IMR-90 (cell line): ENCODE measurements at regions not wholly inside any gene's neighbourhood (a gene's known extent, or its start where the extent isn't known, plus 50 kb on each side); places are given as distances from the start of the nearest gene placed in this dataset.
"Not testable (repeated sequence)": the region's sequence is repeated elsewhere in the genome, so short reads cannot be mapped to it uniquely, and the experiment has no call there.

Experiments
- ATAC-seq: fragments of 200-7000 bp; cut with Tn5 transposase; 2 replicates; pipeline ENCODE4 v1.9.1; 2020; ENCODE audit warnings: low read depth, mild to moderate bottlenecking, moderate library complexity
- BruUV-seq: library from RNA; stranded (reverse); fragments of 400-500 nt; replicated peaks from 2 replicates; lab custom pipeline; 2021; lab: Mats Ljungman, UMichigan
- CTCF ChIA-PET: fragments of 300-600 bp; formaldehyde crosslinking; extraction: SDS; loops from one replicate; lab custom pipeline; 2021; ENCODE audit warnings: antibody characterized with exemption; lab: Yijun Ruan, JAX
- POLR2A ChIA-PET: fragments of 300-600 bp; sonication (Branson Sonifier 250); formaldehyde crosslinking; loops from one replicate; lab custom pipeline; 2022; ENCODE audit warnings: antibody characterized with exemption; ENCODE audit not compliant: unreplicated experiment; lab: Charles Lee
- DNase-seq: peaks from one replicate; pipeline ENCODE4 v3.0.0; 2013
- H2AFZ ChIP-seq: replicated peaks from 2 replicates; pipeline ENCODE3; 2013; ENCODE audit warnings: low read length, mild to moderate bottlenecking; ENCODE audit not compliant: poor library complexity
- H2AK5ac ChIP-seq: 2 replicates; pipeline ENCODE4 v1.6.1; 2013; ENCODE audit warnings: low read depth, low read length, inconsistent platforms
- H2AK9ac ChIP-seq: replicated peaks from 2 replicates; pipeline ENCODE3; 2013; ENCODE audit warnings: mild to moderate bottlenecking, low read depth, low read length, moderate library complexity; ENCODE audit not compliant: poor library complexity
- H2BK120ac ChIP-seq: 2 replicates; pipeline ENCODE4 v1.6.1; 2013; ENCODE audit warnings: low read depth, low read length, inconsistent platforms
- H2BK15ac ChIP-seq: 3 replicates; pipeline ENCODE4 v1.6.1; 2013; ENCODE audit warnings: low read depth, low read length, inconsistent platforms
- H2BK20ac ChIP-seq: 2 replicates; pipeline ENCODE4 v1.6.1; 2013; ENCODE audit warnings: low read depth, mild to moderate bottlenecking, inconsistent platforms, low read length, moderate library complexity
- H2BK5ac ChIP-seq: 2 replicates; pipeline ENCODE4 v1.6.1; 2013; ENCODE audit warnings: mild to moderate bottlenecking, low read depth, low read length, inconsistent platforms; ENCODE audit not compliant: poor library complexity, severe bottlenecking
- H3K14ac ChIP-seq: replicated peaks from 2 replicates; pipeline ENCODE4 v1.6.1; 2013; ENCODE audit warnings: low read depth, low read length, inconsistent platforms
- H3K18ac ChIP-seq: 2 replicates; pipeline ENCODE4 v1.6.1; 2013; ENCODE audit warnings: low read depth, low read length, control low read depth
- H3K23ac ChIP-seq: 2 replicates; pipeline ENCODE4 v1.6.1; 2013; ENCODE audit warnings: low read depth, low read length, inconsistent platforms
- H3K27ac ChIP-seq: 2 replicates; pipeline ENCODE4 v1.5.1; 2013; ENCODE audit warnings: mild to moderate bottlenecking, control low read depth, low read length; ENCODE audit not compliant: insufficient read depth
- H3K27me3 ChIP-seq: 2 replicates; pipeline ENCODE4 v1.6.1; 2013; ENCODE audit warnings: low read length; ENCODE audit not compliant: control insufficient read depth, insufficient read depth
- H3K36me3 ChIP-seq: 2 replicates; pipeline ENCODE4 v1.6.1; 2013; ENCODE audit warnings: low read length, mixed read lengths; ENCODE audit not compliant: control insufficient read depth, insufficient read depth
- H3K4ac ChIP-seq: 2 replicates; pipeline ENCODE4 v1.6.1; 2013; ENCODE audit warnings: low read depth, low read length, inconsistent platforms
- H3K4me1 ChIP-seq: 2 replicates; pipeline ENCODE4 v1.6.1; 2013; ENCODE audit warnings: low read length, mixed read lengths; ENCODE audit not compliant: control insufficient read depth, insufficient read depth
- H3K4me2 ChIP-seq: 2 replicates; pipeline ENCODE4 v1.6.1; 2013; ENCODE audit warnings: low read depth, mild to moderate bottlenecking, control low read depth, low read length, moderate library complexity
- H3K4me3 ChIP-seq: 2 replicates; pipeline ENCODE4 v1.5.1; 2013; ENCODE audit warnings: low read depth, mild to moderate bottlenecking, control low read depth, low read length, moderate library complexity; ENCODE audit not compliant: insufficient read depth
- H3K56ac ChIP-seq: 2 replicates; pipeline ENCODE4 v1.6.1; 2013; ENCODE audit warnings: low read length, inconsistent platforms; ENCODE audit not compliant: insufficient read depth; ENCODE audit errors: extremely low read depth
- H3K79me1 ChIP-seq, 2 experiments: 2 replicates each; pipeline ENCODE4 v1.6.1; 2013; ENCODE audit warnings: low read length in 2 of 2, inconsistent platforms in 1 of 2, low read depth in 1 of 2
- H3K9ac ChIP-seq: 2 replicates; pipeline ENCODE4 v1.6.1; 2013; ENCODE audit warnings: low read depth, low read length, control low read depth
- H3K9me1 ChIP-seq: 2 replicates; pipeline ENCODE4 v1.6.1; 2013; ENCODE audit warnings: low read length, inconsistent platforms; ENCODE audit not compliant: insufficient read depth
- H3K9me3 ChIP-seq: 2 replicates; pipeline ENCODE4 v1.6.1; 2013; ENCODE audit warnings: low read length; ENCODE audit not compliant: control insufficient read depth, insufficient read depth
- H4K20me1 ChIP-seq: 2 replicates; pipeline ENCODE4 v1.6.1; 2013; ENCODE audit warnings: low read length, inconsistent platforms; ENCODE audit not compliant: insufficient read depth
- H4K5ac ChIP-seq: 2 replicates; pipeline ENCODE4 v1.6.1; 2013; ENCODE audit warnings: mild to moderate bottlenecking, low read depth, low read length, control low read depth
- H4K8ac ChIP-seq, 2 experiments: 2 replicates each; pipeline ENCODE4 v1.6.1; 2013; ENCODE audit warnings: low read depth in 2 of 2, low read length in 2 of 2, control low read depth in 1 of 2, inconsistent platforms in 1 of 2
- H4K91ac ChIP-seq: 2 replicates; pipeline ENCODE4 v1.6.1; 2013; ENCODE audit warnings: low read depth, low read length, inconsistent platforms; ENCODE audit not compliant: insufficient read depth
- WGBS, 2 experiments: methylation state at CpG; one replicate each; pipeline versions ENCODE4 v1.1.5 to v1.1.7; 2013; ENCODE audit warnings: missing lambda C conversion rate in 2 of 2; ENCODE audit not compliant: insufficient read length in 1 of 2; ENCODE audit errors: extremely low coverage in 2 of 2; 5-methylcytosine and 5-hydroxymethylcytosine counted together
- dilution Hi-C: fragments of 300-500 bp; cut with HindIII; formaldehyde crosslinking; loops from one replicate; pipeline ENCODE4 v1.14.3; 2018; ENCODE audit warnings: low sequenced_read_pairs; ENCODE audit not compliant: unreplicated experiment
- in situ Hi-C: fragments of 300-500 bp; cut with MboI; formaldehyde crosslinking; loops from 3 replicates; pipeline ENCODE4 v1.14.3; 2019; ENCODE audit warnings: low sequenced_read_pairs, inconsistent platforms, mixed read lengths
- intact Hi-C: fragments of 100-400 bp; cut with micrococcal nuclease; formaldehyde crosslinking; loops from 2 replicates; pipeline ENCODE4 v1.10.0; 2022

DNA sequence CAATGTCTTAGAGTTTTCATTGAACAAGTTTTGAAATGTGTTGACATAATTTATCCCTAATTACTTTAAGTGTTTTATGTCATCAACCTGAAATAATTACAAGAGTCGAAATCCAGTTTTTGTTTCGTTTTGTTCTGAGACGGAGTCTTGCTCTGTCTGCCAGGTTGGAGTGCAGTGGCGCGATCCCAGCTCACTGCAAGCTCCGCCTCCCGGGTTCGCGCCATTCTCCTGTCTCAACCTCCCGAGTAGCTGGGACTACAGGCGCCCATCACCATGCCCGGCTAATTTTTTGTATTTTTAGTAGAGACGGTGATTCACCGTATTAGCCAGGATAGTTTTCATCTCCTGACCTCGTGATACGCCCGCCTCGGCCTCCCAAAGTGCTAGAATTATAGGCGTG is 1131.0 kb upstream of the LRRTM3 start:
- POLR2A ChIA-PET, DNase-seq, BruUV-seq, H3K27ac ChIP-seq, H4K8ac ChIP-seq, H3K79me1 ChIP-seq, H2AK5ac ChIP-seq, H2BK20ac ChIP-seq, H3K4me3 ChIP-seq, H3K36me3 ChIP-seq, H2AFZ ChIP-seq, H3K27me3 ChIP-seq, in situ Hi-C loops, H3K9ac ChIP-seq, H4K5ac ChIP-seq, H3K4me2 ChIP-seq, H2BK120ac ChIP-seq, CTCF ChIA-PET, H3K56ac ChIP-seq, H3K4ac ChIP-seq, H4K20me1 ChIP-seq, H3K9me3 ChIP-seq, H3K4me1 ChIP-seq, ATAC-seq, H3K23ac ChIP-seq, H4K91ac ChIP-seq, intact Hi-C loops, H2BK5ac ChIP-seq, H3K14ac ChIP-seq, dilution Hi-C loops, H2AK9ac ChIP-seq, H3K9me1 ChIP-seq, H2BK15ac ChIP-seq, H3K18ac ChIP-seq: not testable (repeated sequence)
- WGBS, 2 experiments: 85% methylated on average over 7 of the region's 19 CpGs; no CpG with 5 or more reads in 1 of the 2 experiments
